ENCODE measurements at regions not wholly inside any gene's neighbourhood (a gene's known extent, or its start where the extent isn't known, plus 50 kb on each side); places are given as distances from the start of the nearest gene placed in this dataset.

DNA sequence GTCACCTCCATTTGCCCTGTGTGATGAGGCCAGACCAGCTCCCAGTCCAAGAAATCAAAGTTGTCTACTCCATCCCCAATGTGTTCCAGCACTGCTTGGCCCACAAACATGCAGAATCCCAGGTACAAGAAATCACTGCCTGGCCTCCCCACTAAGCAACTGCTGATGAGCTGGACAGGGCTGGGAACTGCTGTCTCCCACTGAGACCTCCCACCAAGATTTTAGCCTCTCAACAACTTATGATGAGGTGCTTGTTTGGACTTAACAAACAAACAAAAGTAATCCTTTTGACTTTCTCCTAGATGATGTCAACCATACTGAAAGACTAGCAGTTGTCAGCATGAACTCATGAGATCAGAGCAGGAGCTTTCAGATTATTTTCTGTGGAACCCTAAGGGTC lies 260.1 kb upstream of the UBE2E2 start:
- TF ChIP-seq, protein P1, sequence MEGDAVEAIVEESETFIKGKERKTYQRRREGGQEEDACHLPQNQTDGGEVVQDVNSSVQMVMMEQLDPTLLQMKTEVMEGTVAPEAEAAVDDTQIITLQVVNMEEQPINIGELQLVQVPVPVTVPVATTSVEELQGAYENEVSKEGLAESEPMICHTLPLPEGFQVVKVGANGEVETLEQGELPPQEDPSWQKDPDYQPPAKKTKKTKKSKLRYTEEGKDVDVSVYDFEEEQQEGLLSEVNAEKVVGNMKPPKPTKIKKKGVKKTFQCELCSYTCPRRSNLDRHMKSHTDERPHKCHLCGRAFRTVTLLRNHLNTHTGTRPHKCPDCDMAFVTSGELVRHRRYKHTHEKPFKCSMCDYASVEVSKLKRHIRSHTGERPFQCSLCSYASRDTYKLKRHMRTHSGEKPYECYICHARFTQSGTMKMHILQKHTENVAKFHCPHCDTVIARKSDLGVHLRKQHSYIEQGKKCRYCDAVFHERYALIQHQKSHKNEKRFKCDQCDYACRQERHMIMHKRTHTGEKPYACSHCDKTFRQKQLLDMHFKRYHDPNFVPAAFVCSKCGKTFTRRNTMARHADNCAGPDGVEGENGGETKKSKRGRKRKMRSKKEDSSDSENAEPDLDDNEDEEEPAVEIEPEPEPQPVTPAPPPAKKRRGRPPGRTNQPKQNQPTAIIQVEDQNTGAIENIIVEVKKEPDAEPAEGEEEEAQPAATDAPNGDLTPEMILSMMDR (IDR thresholded peaks at IDR 0.05): no peak
- TF ChIP-seq RCOR1 (IDR thresholded peaks at IDR 0.05; ENCODE audit: low read length) (no peak), FOXJ3 (CRISPR knock-in tag; IDR thresholded peaks at IDR 0.05) (no peak), POLR2AphosphoS5 (IDR thresholded peaks at IDR 0.05; ENCODE audit: low read depth, low read length) (no peak), MXI1 (IDR thresholded peaks at IDR 0.05; ENCODE audit: low read depth, low read length) (no peak), MEF2A (IDR thresholded peaks at IDR 0.05; ENCODE audit: borderline replicate concordance, low read depth) (no peak), NFIC (IDR thresholded peaks at IDR 0.05; ENCODE audit: borderline replicate concordance) (no peak), RAD21 (IDR thresholded peaks at IDR 0.05; ENCODE audit: low read length) (no peak), SMC3 (IDR thresholded peaks at IDR 0.05; ENCODE audit: low read depth, low read length) (no peak), TAF1 (IDR thresholded peaks at IDR 0.05; ENCODE audit: borderline replicate concordance, low read depth, low read length) (no peak), JUND (IDR thresholded peaks at IDR 0.05) (no peak)
- TF ChIP-seq, protein P2, sequence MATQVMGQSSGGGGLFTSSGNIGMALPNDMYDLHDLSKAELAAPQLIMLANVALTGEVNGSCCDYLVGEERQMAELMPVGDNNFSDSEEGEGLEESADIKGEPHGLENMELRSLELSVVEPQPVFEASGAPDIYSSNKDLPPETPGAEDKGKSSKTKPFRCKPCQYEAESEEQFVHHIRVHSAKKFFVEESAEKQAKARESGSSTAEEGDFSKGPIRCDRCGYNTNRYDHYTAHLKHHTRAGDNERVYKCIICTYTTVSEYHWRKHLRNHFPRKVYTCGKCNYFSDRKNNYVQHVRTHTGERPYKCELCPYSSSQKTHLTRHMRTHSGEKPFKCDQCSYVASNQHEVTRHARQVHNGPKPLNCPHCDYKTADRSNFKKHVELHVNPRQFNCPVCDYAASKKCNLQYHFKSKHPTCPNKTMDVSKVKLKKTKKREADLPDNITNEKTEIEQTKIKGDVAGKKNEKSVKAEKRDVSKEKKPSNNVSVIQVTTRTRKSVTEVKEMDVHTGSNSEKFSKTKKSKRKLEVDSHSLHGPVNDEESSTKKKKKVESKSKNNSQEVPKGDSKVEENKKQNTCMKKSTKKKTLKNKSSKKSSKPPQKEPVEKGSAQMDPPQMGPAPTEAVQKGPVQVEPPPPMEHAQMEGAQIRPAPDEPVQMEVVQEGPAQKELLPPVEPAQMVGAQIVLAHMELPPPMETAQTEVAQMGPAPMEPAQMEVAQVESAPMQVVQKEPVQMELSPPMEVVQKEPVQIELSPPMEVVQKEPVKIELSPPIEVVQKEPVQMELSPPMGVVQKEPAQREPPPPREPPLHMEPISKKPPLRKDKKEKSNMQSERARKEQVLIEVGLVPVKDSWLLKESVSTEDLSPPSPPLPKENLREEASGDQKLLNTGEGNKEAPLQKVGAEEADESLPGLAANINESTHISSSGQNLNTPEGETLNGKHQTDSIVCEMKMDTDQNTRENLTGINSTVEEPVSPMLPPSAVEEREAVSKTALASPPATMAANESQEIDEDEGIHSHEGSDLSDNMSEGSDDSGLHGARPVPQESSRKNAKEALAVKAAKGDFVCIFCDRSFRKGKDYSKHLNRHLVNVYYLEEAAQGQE (IDR thresholded peaks at IDR 0.05; ENCODE audit: low read depth, low read length): no peak
- TF ChIP-seq, protein P3, sequence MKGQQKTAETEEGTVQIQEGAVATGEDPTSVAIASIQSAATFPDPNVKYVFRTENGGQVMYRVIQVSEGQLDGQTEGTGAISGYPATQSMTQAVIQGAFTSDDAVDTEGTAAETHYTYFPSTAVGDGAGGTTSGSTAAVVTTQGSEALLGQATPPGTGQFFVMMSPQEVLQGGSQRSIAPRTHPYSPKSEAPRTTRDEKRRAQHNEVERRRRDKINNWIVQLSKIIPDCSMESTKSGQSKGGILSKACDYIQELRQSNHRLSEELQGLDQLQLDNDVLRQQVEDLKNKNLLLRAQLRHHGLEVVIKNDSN (IDR thresholded peaks at IDR 0.05; ENCODE audit: borderline replicate concordance, low read depth): no peak
- TF ChIP-seq, protein P4, sequence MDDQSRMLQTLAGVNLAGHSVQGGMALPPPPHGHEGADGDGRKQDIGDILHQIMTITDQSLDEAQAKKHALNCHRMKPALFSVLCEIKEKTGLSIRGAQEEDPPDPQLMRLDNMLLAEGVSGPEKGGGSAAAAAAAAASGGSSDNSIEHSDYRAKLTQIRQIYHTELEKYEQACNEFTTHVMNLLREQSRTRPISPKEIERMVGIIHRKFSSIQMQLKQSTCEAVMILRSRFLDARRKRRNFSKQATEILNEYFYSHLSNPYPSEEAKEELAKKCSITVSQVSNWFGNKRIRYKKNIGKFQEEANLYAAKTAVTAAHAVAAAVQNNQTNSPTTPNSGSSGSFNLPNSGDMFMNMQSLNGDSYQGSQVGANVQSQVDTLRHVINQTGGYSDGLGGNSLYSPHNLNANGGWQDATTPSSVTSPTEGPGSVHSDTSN (IDR thresholded peaks at IDR 0.05): no peak

Data from SK-N-SH (cell line).